HG03558 (cell line): ENCODE measurements at regions not wholly inside any gene's neighbourhood (a gene's known extent, or its start where the extent isn't known, plus 50 kb on each side); places are given as distances from the start of the nearest gene placed in this dataset.
"Not testable (repeated sequence)": the region's sequence is repeated elsewhere in the genome, so short reads cannot be mapped to it uniquely, and the experiment has no call there.

ENCODE experiments used
- ATAC-seq: cut with Tn5 transposase; IDR thresholded peaks from one replicate; pipeline ENCODE4 v1.9.1; 2021; ENCODE audit warnings: moderate number of reproducible peaks; ENCODE audit not compliant: unreplicated experiment; ENCODE audit errors: extremely low read depth

- ATAC-seq: no peak
Measured at GRCh38 chr1:105436589-105437259, 1619.8 kb upstream of the PRMT6 start.

- ATAC-seq: no peak
Measured at GRCh38 chr1:105437847-105438246, 1618.6 kb upstream of the PRMT6 start.

GRCh38 chr1:105442901-105443300, 1613.6 kb upstream of the PRMT6 start:
- no peak for ATAC-seq

GRCh38 chr1:105459759-105460158, 1596.7 kb upstream of the PRMT6 start:
- ATAC-seq: no peak

- ATAC-seq: no peak
Measured at GRCh38 chr1:105462308-105462707, 1594.2 kb upstream of the PRMT6 start.

GRCh38 chr1:105467549-105467948, 1588.9 kb upstream of the PRMT6 start:
- ATAC-seq: no peak

- ATAC-seq: not testable (repeated sequence)
Measured at GRCh38 chr1:105470541-105470940, 1585.9 kb upstream of the PRMT6 start.

GRCh38 chr1:105483436-105483835, 1573.0 kb upstream of the PRMT6 start:
- no peak for ATAC-seq

GRCh38 chr1:105485207-105485606, 1571.3 kb upstream of the PRMT6 start:
- no peak for ATAC-seq

- no peak for ATAC-seq
Measured at GRCh38 chr1:105492921-105493320, 1563.6 kb upstream of the PRMT6 start.

GRCh38 chr1:105516068-105516467, 1540.4 kb upstream of the PRMT6 start:
- no peak for ATAC-seq

GRCh38 chr1:105533996-105534395, 1522.5 kb upstream of the PRMT6 start:
- no peak for ATAC-seq

- ATAC-seq: no peak
Measured at GRCh38 chr1:105544475-105544874, 1512.0 kb upstream of the PRMT6 start.

- ATAC-seq: no peak
Measured at GRCh38 chr1:105556266-105556665, 1500.2 kb upstream of the PRMT6 start.

- ATAC-seq: no peak
Measured at GRCh38 chr1:105558023-105558422, 1498.5 kb upstream of the PRMT6 start.

- no peak for ATAC-seq
Measured at GRCh38 chr1:105565006-105565405, 1491.5 kb upstream of the PRMT6 start.

GRCh38 chr1:105585791-105586190, 1470.7 kb upstream of the PRMT6 start:
- no peak for ATAC-seq

- no peak for ATAC-seq
Measured at GRCh38 chr1:105591681-105592080, 1464.8 kb upstream of the PRMT6 start.

- ATAC-seq: no peak
Measured at GRCh38 chr1:105608713-105609112, 1447.8 kb upstream of the PRMT6 start.

- no peak for ATAC-seq
Measured at GRCh38 chr1:105626276-105626987, 1430.0 kb upstream of the PRMT6 start.

GRCh38 chr1:105631153-105631744, 1425.2 kb upstream of the PRMT6 start:
- ATAC-seq: not testable (repeated sequence)
